Gastroesophageal sphincter (tissue), 2 donors: ENCODE measurements at regions not wholly inside any gene's neighbourhood (a gene's known extent, or its start where the extent isn't known, plus 50 kb on each side); places are given as distances from the start of the nearest gene placed in this dataset.

Experiments
- POLR2A ChIP-seq, 2 donors: fragments of 450-650 bp; IDR thresholded peaks; one replicate each; pipeline ENCODE4 v1.6.1; 2017; ENCODE audit warnings: antibody characterized with exemption in 2 of 2, mild to moderate bottlenecking in 2 of 2, moderate library complexity in 1 of 2
- POLR2AphosphoS5 ChIP-seq: sonication (generic); formaldehyde crosslinking; IDR thresholded peaks from one replicate; pipeline ENCODE4 v1.6.1; 2017; ENCODE audit warnings: antibody characterized with exemption

DNA sequence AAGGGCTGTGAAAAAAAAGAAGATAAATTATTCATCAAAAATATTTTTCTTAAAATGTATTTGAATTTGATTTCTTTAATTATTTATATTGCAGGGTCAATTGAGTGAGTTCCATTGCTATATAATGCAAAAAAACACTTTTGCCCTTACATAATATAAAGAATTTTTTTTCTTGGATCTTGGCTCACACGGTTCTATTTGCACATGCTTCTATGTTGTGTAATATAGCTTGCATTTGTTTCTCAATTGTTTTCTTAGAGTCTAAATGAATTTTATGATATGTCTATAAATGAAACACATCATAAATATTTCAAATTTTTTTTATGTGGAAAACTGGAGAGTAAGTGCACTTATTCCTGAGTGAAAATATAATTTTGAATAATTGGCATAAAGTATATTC, 694.2 kb downstream of the SLC6A15 start:
- no peak for TF ChIP-seq POLR2AphosphoS5
- TF ChIP-seq POLR2A (IDR thresholded peaks at IDR 0.05): no peak
